B cell (primary cell): ENCODE measurements at regions not wholly inside any gene's neighbourhood (a gene's known extent, or its start where the extent isn't known, plus 50 kb on each side); places are given as distances from the start of the nearest gene placed in this dataset.

ENCODE experiments used
- ATAC-seq: fragments of 200-7000 bp; cut with Tn5 transposase; one replicate; pipeline ENCODE4 v1.10.0; 2021; ENCODE audit warnings: low read depth, mild to moderate bottlenecking, moderate number of reproducible peaks, moderate library complexity
- CTCF ChIA-PET: fragments of 350-600 bp; sonication (Branson Sonifier 250); formaldehyde crosslinking; loops from one replicate; lab custom pipeline; 2021; ENCODE audit warnings: antibody characterized with exemption, inconsistent platforms; lab: Charles Lee
- POLR2A ChIA-PET: fragments of 350-600 bp; sonication (Branson Sonifier 250); formaldehyde crosslinking; loops from one replicate; lab custom pipeline; 2021; ENCODE audit warnings: antibody characterized with exemption; lab: Charles Lee
- DNase-seq: peaks from one replicate; pipeline ENCODE4 v3.0.0; 2013
- H2AFZ ChIP-seq: 2 replicates; pipeline ENCODE4 v1.6.1; 2012; ENCODE audit warnings: mild to moderate bottlenecking, low read depth, low read length; ENCODE audit not compliant: insufficient read depth, poor library complexity, severe bottlenecking
- H3K27ac ChIP-seq, 2 donors: 1 replicate in 1 of 2; 2 replicates in 1 of 2; pipeline ENCODE4 v1.5.1; 2012 to 2013; ENCODE audit warnings: low read length in 2 of 2, mild to moderate bottlenecking in 2 of 2, moderate library complexity in 1 of 2
- H3K27me3 ChIP-seq, 4 experiments: fragments of 200-600 bp in 1 of 4; sonication (generic) in 1 of 4; replicated peaks in 1 of 4; 1 replicate in 2 of 4; 2 replicates in 2 of 4; pipeline versions ENCODE4 v1.6.1 to v1.7.0; 2013 to 2016; ENCODE audit warnings: low read length in 3 of 4, mild to moderate bottlenecking in 2 of 4, mixed read lengths in 1 of 4, moderate library complexity in 1 of 4; ENCODE audit not compliant: insufficient read depth in 4 of 4, control insufficient read depth in 3 of 4; ENCODE audit errors: control extremely low read depth in 1 of 4
- H3K36me3 ChIP-seq, 2 experiments: replicated peaks in 1 of 2; 1 replicate in 1 of 2; 2 replicates in 1 of 2; pipeline versions ENCODE4 v1.6.1 to v1.7.1; 2013; ENCODE audit warnings: low read length in 1 of 2; ENCODE audit not compliant: insufficient read depth in 2 of 2, control insufficient read depth in 1 of 2; ENCODE audit errors: control extremely low read depth in 1 of 2, extremely low read depth in 1 of 2
- H3K4me1 ChIP-seq, 2 donors: fragments of 200-600 bp in 1 of 2; sonication (generic) in 1 of 2; 1 replicate in 1 of 2; 2 replicates in 1 of 2; pipeline versions ENCODE4 v1.5.1 to v1.6.1; 2013 to 2017; ENCODE audit warnings: low read length in 2 of 2; ENCODE audit not compliant: control insufficient read depth in 2 of 2, insufficient read depth in 2 of 2
- H3K4me2 ChIP-seq: replicated peaks from 2 replicates; pipeline ENCODE3; 2012; ENCODE audit warnings: mild to moderate bottlenecking, low read depth, low read length; ENCODE audit not compliant: poor library complexity, severe bottlenecking
- H3K4me3 ChIP-seq, 5 experiments: fragments of 200-600 bp in 1 of 5; sonication (generic) in 1 of 5; 1 replicate in 3 of 5; 2 replicates in 2 of 5; pipeline versions ENCODE4 v1.5.1 to v1.7.0; 2011 to 2016; ENCODE audit warnings: low read length in 4 of 5, mild to moderate bottlenecking in 4 of 5, low read depth in 2 of 5, control low read depth in 1 of 5, moderate library complexity in 1 of 5; ENCODE audit not compliant: insufficient read depth in 1 of 5; ENCODE audit errors: control extremely low read depth in 1 of 5, extremely low read depth in 1 of 5
- H3K79me2 ChIP-seq: fragments of 200-600 bp; sonication (generic); one replicate; pipeline ENCODE4 v1.6.0; 2016; ENCODE audit warnings: low read length; ENCODE audit not compliant: control insufficient read depth, insufficient read depth
- H3K9ac ChIP-seq: fragments of 200-600 bp; sonication (generic); 2 replicates; pipeline ENCODE4 v1.6.1; 2017; ENCODE audit warnings: mild to moderate bottlenecking, low read length, moderate library complexity
- H3K9me3 ChIP-seq, 3 donors: one replicate each; pipeline versions ENCODE4 v1.6.1 to v1.7.1; 2013; ENCODE audit warnings: low read length in 2 of 3; ENCODE audit not compliant: control insufficient read depth in 2 of 3, insufficient read depth in 1 of 3; ENCODE audit errors: control extremely low read depth in 1 of 3
- H4K20me1 ChIP-seq: 2 replicates; pipeline ENCODE4 v1.6.0; 2012; ENCODE audit warnings: mild to moderate bottlenecking, low read length; ENCODE audit not compliant: insufficient read depth, control insufficient read depth, poor library complexity, severe bottlenecking
- H3K27ac Mint-ChIP-seq: one replicate; pipeline ENCODE4 v1.8.0; 2021; ENCODE audit warnings: mixed read lengths
- H3K27me3 Mint-ChIP-seq: one replicate; pipeline ENCODE4 v1.8.0; 2021; ENCODE audit warnings: mixed read lengths
- H3K4me1 Mint-ChIP-seq: one replicate; pipeline ENCODE4 v1.8.0; 2021; ENCODE audit warnings: mixed read lengths
- H3K4me3 Mint-ChIP-seq: one replicate; pipeline ENCODE4 v1.8.0; 2021; ENCODE audit warnings: mixed read lengths
- H3K9me3 Mint-ChIP-seq: one replicate; pipeline ENCODE4 v1.8.0; 2022; ENCODE audit warnings: mixed read lengths; ENCODE audit not compliant: insufficient read depth
- EZH2 ChIP-seq: IDR thresholded peaks from 2 replicates; pipeline ENCODE4 v1.6.1; 2012; ENCODE audit warnings: borderline replicate concordance, low read depth, mild to moderate bottlenecking, moderate library complexity, low read length; ENCODE audit not compliant: insufficient read depth, poor library complexity, severe bottlenecking
- WGBS: methylation state at CpG from one replicate; pipeline ENCODE4 v1.1.5; 2013; ENCODE audit warnings: missing lambda C conversion rate; ENCODE audit not compliant: insufficient coverage; 5-methylcytosine and 5-hydroxymethylcytosine counted together
- intact Hi-C: fragments of 100-400 bp; cut with micrococcal nuclease; formaldehyde crosslinking; loops from one replicate; pipeline ENCODE4 v1.10.0; 2022
- TF ChIP-seq, protein P1 (sequence below): fragments of 200-600 bp; IDR thresholded peaks from one replicate; pipeline ENCODE4 v1.8.0; 2022; ENCODE audit warnings: antibody characterized with exemption, mild to moderate bottlenecking

DNA sequence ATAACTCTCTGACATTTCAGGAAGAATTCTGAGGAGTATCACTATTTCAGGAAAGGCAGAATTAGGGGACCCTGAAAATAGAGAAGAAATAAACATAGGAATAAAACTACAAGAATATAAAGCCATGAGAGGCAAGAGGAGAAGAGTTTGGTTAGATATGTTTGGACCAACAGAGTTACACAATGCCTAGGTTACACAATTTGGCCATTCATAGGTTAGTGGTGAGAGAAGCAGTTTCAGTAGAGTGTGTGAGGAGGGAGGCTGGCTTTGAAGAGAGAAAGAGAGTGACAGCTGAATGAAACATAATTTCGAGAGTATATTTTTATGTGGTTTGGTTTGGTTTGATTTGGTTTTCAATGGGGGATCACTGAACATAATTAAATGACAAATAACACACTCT is 783.2 kb upstream of the LRRN3 start:
- H2AFZ ChIP-seq, result no peak overlapping the region
- H3K27me3 ChIP-seq, result no peaks in the 10 kb centered on the region
- H4K20me1 ChIP-seq, result no peaks in the 10 kb centered on the region
- H3K36me3 ChIP-seq, result no peaks in the 10 kb centered on the region
- POLR2A ChIA-PET, result no interaction called here
- WGBS, result no CpG with 5 or more reads among the region's 1 CpG
- Mint-ChIP-seq H3K27me3 (no peaks in the 10 kb centered on the region), H3K4me1 (no peaks in the 10 kb centered on the region), H3K9me3 (peaks cover 2% of the 10 kb centered on the region), H3K4me3 (no peak overlapping the region), H3K27ac (no peak overlapping the region)
- CTCF ChIA-PET, result no interaction called here
- ATAC-seq (no peak), DNase-seq (no peak)
- H3K4me1 ChIP-seq, result no peaks in the 10 kb centered on the region
- TF ChIP-seq, protein P1, sequence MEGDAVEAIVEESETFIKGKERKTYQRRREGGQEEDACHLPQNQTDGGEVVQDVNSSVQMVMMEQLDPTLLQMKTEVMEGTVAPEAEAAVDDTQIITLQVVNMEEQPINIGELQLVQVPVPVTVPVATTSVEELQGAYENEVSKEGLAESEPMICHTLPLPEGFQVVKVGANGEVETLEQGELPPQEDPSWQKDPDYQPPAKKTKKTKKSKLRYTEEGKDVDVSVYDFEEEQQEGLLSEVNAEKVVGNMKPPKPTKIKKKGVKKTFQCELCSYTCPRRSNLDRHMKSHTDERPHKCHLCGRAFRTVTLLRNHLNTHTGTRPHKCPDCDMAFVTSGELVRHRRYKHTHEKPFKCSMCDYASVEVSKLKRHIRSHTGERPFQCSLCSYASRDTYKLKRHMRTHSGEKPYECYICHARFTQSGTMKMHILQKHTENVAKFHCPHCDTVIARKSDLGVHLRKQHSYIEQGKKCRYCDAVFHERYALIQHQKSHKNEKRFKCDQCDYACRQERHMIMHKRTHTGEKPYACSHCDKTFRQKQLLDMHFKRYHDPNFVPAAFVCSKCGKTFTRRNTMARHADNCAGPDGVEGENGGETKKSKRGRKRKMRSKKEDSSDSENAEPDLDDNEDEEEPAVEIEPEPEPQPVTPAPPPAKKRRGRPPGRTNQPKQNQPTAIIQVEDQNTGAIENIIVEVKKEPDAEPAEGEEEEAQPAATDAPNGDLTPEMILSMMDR, result no peak
- no peak for TF ChIP-seq EZH2
- no peaks in the 10 kb centered on the region for H3K9me3 ChIP-seq
- intact Hi-C loops, result no loop called here
- H3K4me3 ChIP-seq, result no peak overlapping the region
- no peak overlapping the region for H3K9ac ChIP-seq
- H3K4me2 ChIP-seq, result no peak overlapping the region
- H3K27ac ChIP-seq, result no peak overlapping the region
- no peaks in the 10 kb centered on the region for H3K79me2 ChIP-seq

DNA sequence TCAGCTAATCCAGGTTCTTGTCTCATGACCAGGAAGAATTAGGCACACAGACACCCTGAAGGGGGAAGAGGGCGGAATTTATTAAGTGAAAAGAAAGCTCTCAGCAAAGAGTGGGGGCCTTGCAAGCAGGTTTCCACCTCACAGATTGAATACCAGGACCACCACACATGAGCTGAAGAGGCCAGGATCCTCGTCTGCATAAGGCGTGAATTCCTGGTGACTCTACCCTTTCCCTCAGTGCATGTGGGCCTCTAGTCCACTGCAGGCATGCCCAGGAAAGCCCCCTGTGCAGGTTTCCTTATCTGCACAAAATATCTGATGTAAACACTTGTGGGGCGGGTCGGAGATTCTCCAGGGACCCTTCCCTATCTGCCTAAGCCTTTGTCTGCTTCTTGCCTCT is 782.1 kb upstream of the LRRN3 start:
- no peak overlapping the region for H3K4me3 Mint-ChIP-seq
- Histone ChIP-seq H3K9me3 (no peaks in the 10 kb centered on the region), H3K9ac (no peak overlapping the region), H3K79me2 (no peaks in the 10 kb centered on the region), H3K27ac (no peak overlapping the region), H2AFZ (no peak overlapping the region), H3K4me2 (no peak overlapping the region), H3K36me3 (no peaks in the 10 kb centered on the region), H4K20me1 (no peaks in the 10 kb centered on the region), H3K27me3 (no peaks in the 10 kb centered on the region), H3K4me1 (no peaks in the 10 kb centered on the region), H3K4me3 (no peak overlapping the region)
- H3K4me1 Mint-ChIP-seq, result no peaks in the 10 kb centered on the region
- H3K27ac Mint-ChIP-seq, result no peak overlapping the region
- DNase-seq (no peak), ATAC-seq (no peak)
- ChIA-PET POLR2A (no interaction called here), CTCF (no interaction called here)
- WGBS, result 90% methylated on average over 3 of the region's 5 CpGs
- no peaks in the 10 kb centered on the region for H3K27me3 Mint-ChIP-seq
- no peak for TF ChIP-seq EZH2
- TF ChIP-seq, protein P1, result no peak
- peaks cover 2% of the 10 kb centered on the region for H3K9me3 Mint-ChIP-seq
- intact Hi-C loops, result no loop called here
